Glutamatergic neuron (in vitro differentiated cells): ENCODE measurements at regions not wholly inside any gene's neighbourhood (a gene's known extent, or its start where the extent isn't known, plus 50 kb on each side); places are given as distances from the start of the nearest gene placed in this dataset.
"Not testable (repeated sequence)": the region's sequence is repeated elsewhere in the genome, so short reads cannot be mapped to it uniquely, and the experiment has no call there.

ENCODE experiments used
- DNase-seq: peaks from one replicate; pipeline ENCODE4 v3.0.0; 2022
- H3K27ac Mint-ChIP-seq: one replicate; pipeline ENCODE4 v1.8.0; 2020; ENCODE audit warnings: mild to moderate bottlenecking, mixed read lengths, inconsistent platforms; ENCODE audit not compliant: unreplicated experiment
- H3K27me3 Mint-ChIP-seq: one replicate; pipeline ENCODE4 v1.8.0; 2020; ENCODE audit warnings: mild to moderate bottlenecking, moderate library complexity, mixed read lengths, inconsistent platforms; ENCODE audit not compliant: unreplicated experiment
- H3K36me3 Mint-ChIP-seq: one replicate; pipeline ENCODE4 v1.8.0; 2020; ENCODE audit warnings: mild to moderate bottlenecking, mixed read lengths, inconsistent platforms; ENCODE audit not compliant: unreplicated experiment
- H3K4me1 Mint-ChIP-seq: one replicate; pipeline ENCODE4 v1.8.0; 2020; ENCODE audit warnings: mild to moderate bottlenecking, low read depth, mixed read lengths, inconsistent platforms; ENCODE audit not compliant: unreplicated experiment
- H3K4me3 Mint-ChIP-seq: one replicate; pipeline ENCODE4 v1.8.0; 2020; ENCODE audit warnings: mild to moderate bottlenecking, mixed read lengths, inconsistent platforms; ENCODE audit not compliant: unreplicated experiment
- H3K9me3 Mint-ChIP-seq: one replicate; pipeline ENCODE4 v1.8.0; 2020; ENCODE audit warnings: mild to moderate bottlenecking, moderate library complexity, mixed read lengths, inconsistent platforms; ENCODE audit not compliant: unreplicated experiment
- TF ChIP-seq, protein P1 (sequence below): fragments of 200-600 bp; sonication (generic); IDR thresholded peaks from one replicate; pipeline ENCODE4 v1.5.0; 2021; ENCODE audit not compliant: partially characterized antibody, unreplicated experiment

- no peak for DNase-seq
- H3K4me3 Mint-ChIP-seq = no peak overlapping the region
- H3K27me3 Mint-ChIP-seq = no peaks in the 10 kb centered on the region
- no peaks in the 10 kb centered on the region for H3K9me3 Mint-ChIP-seq
- H3K4me1 Mint-ChIP-seq = no peaks in the 10 kb centered on the region
- no peaks in the 10 kb centered on the region for H3K36me3 Mint-ChIP-seq
- TF ChIP-seq, protein P1, sequence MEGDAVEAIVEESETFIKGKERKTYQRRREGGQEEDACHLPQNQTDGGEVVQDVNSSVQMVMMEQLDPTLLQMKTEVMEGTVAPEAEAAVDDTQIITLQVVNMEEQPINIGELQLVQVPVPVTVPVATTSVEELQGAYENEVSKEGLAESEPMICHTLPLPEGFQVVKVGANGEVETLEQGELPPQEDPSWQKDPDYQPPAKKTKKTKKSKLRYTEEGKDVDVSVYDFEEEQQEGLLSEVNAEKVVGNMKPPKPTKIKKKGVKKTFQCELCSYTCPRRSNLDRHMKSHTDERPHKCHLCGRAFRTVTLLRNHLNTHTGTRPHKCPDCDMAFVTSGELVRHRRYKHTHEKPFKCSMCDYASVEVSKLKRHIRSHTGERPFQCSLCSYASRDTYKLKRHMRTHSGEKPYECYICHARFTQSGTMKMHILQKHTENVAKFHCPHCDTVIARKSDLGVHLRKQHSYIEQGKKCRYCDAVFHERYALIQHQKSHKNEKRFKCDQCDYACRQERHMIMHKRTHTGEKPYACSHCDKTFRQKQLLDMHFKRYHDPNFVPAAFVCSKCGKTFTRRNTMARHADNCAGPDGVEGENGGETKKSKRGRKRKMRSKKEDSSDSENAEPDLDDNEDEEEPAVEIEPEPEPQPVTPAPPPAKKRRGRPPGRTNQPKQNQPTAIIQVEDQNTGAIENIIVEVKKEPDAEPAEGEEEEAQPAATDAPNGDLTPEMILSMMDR = no peak
- H3K27ac Mint-ChIP-seq = no peak overlapping the region
These were observed 1464.4 kb downstream of the OLFM4 start for GRCh38 chr13:54492995-54493394.

- no peaks in the 10 kb centered on the region for H3K27me3 Mint-ChIP-seq
- H3K4me1 Mint-ChIP-seq = peaks cover 3% of the 10 kb centered on the region
- H3K4me3 Mint-ChIP-seq = no peak overlapping the region
- TF ChIP-seq, protein P1 = no peak
- no peaks in the 10 kb centered on the region for H3K36me3 Mint-ChIP-seq
- no peak overlapping the region for H3K27ac Mint-ChIP-seq
- DNase-seq = no peak
- peaks cover 2% of the 10 kb centered on the region for H3K9me3 Mint-ChIP-seq
These were observed 1482.8 kb downstream of the OLFM4 start for GRCh38 chr13:54511366-54511765.

GRCh38 chr13:54513254-54513653 is 1484.6 kb downstream of the OLFM4 start:
- H3K4me1 Mint-ChIP-seq = peaks cover 3% of the 10 kb centered on the region
- no peak for DNase-seq
- H3K36me3 Mint-ChIP-seq = no peaks in the 10 kb centered on the region
- no peaks in the 10 kb centered on the region for H3K27me3 Mint-ChIP-seq
- no peaks in the 10 kb centered on the region for H3K9me3 Mint-ChIP-seq
- TF ChIP-seq, protein P1 = no peak
- no peak overlapping the region for H3K4me3 Mint-ChIP-seq
- H3K27ac Mint-ChIP-seq = no peak overlapping the region

DNA sequence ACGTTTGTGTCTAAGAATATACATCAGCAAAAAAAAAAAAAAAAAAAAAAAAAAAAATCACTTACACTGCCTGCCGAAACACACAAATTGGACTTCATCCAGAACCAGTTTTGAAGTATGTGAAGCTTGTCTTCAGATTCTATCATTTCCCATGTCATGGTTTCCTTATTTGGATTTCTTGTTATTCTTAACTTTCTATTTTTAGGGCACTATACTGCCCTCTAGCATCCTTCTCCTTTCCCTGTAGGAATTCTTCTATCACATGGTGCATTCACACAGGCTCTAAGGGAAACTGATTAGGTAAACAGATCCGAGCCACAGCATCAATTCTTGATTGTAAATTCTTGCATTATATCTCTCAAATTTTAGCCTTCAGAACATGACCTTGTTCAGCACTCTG is 1507.5 kb downstream of the OLFM4 start:
- H3K4me1 Mint-ChIP-seq = peaks cover 4% of the 10 kb centered on the region
- no peak for DNase-seq
- H3K27ac Mint-ChIP-seq = no peak overlapping the region
- H3K27me3 Mint-ChIP-seq = no peaks in the 10 kb centered on the region
- H3K9me3 Mint-ChIP-seq = no peaks in the 10 kb centered on the region
- TF ChIP-seq, protein P1 = peak; percentile 35
- no peak overlapping the region for H3K4me3 Mint-ChIP-seq
- no peaks in the 10 kb centered on the region for H3K36me3 Mint-ChIP-seq

DNA sequence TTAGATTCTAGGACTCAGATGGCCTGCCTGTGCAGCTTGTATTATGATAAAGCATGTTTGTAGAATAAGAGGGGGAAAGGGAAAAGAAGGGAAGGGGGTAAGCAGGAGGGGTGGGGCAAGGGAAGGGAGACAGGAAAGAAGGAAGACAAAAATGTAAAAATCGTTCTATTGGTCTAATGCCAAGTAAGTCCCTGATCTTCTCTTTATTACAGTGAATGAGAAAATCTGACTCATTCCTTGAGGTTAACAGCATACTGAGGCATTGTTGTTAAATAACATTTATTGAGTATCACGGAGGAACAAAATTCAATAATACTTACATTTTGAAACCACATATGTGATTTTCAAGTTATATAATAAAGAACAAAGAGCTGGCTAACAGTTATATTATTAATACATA is 1534.7 kb downstream of the OLFM4 start:
- DNase-seq = no peak
- Mint-ChIP-seq H3K4me1 (no peaks in the 10 kb centered on the region), H3K27ac (no peak overlapping the region), H3K4me3 (no peak overlapping the region), H3K9me3 (no peaks in the 10 kb centered on the region), H3K27me3 (no peaks in the 10 kb centered on the region), H3K36me3 (no peaks in the 10 kb centered on the region)
- TF ChIP-seq, protein P1 = no peak

DNA sequence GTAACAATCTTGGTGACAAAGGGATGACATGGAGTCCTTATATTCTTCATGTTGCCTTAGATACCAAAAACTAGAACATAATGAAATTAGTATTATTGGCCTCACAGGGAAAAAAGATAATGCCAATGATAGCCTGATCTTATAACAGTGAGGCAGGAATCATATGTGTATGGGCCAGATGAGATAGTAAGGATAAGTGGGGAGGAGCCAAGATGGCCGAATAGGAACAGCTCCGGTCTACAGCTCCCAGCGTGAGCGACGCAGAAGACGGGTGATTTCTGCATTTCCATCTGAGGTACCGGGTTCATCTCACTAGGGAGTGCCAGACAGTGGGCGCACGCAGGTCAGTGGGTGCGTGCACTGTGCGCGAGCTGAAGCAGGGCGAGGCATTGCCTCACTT is 1543.4 kb downstream of the OLFM4 start:
- H3K27ac Mint-ChIP-seq = peak overlapping the region; percentile 96
- not testable (repeated sequence) for H3K27me3 Mint-ChIP-seq, H3K4me1 Mint-ChIP-seq, H3K9me3 Mint-ChIP-seq, H3K36me3 Mint-ChIP-seq, DNase-seq
- peak overlapping the region; percentile 71 for H3K4me3 Mint-ChIP-seq
